Spleen (tissue), 11 donors: ENCODE measurements at regions not wholly inside any gene's neighbourhood (a gene's known extent, or its start where the extent isn't known, plus 50 kb on each side); places are given as distances from the start of the nearest gene placed in this dataset.

Experiments
- DNase-seq: peaks from one replicate; pipeline ENCODE4 v3.0.0-alpha.2; 2020
- H3K27ac ChIP-seq, 8 donors: fragments of 200-600 bp; sonication (generic) in 7 of 8; 1 replicate in 4 of 8; 2 replicates in 4 of 8; pipeline versions ENCODE4 v1.5.0 to v1.8.0; 2016 to 2021; ENCODE audit warnings: inconsistent platforms in 4 of 8, mild to moderate bottlenecking in 4 of 8, moderate library complexity in 1 of 8
- H3K27me3 ChIP-seq, 7 donors: fragments of 200-600 bp; sonication (generic) in 6 of 7; replicated peaks in 1 of 7; 1 replicate in 4 of 7; 2 replicates in 3 of 7; pipeline versions ENCODE4 v1.5.0 to v1.8.0; 2016 to 2021; ENCODE audit warnings: inconsistent platforms in 3 of 7, mild to moderate bottlenecking in 1 of 7
- H3K36me3 ChIP-seq, 6 donors: fragments of 200-600 bp; sonication (generic) in 5 of 6; 1 replicate in 4 of 6; 2 replicates in 2 of 6; pipeline versions ENCODE4 v1.5.0 to v1.8.0; 2016 to 2021; ENCODE audit warnings: inconsistent platforms in 2 of 6
- H3K4me1 ChIP-seq, 6 donors: fragments of 200-600 bp; sonication (generic) in 5 of 6; 1 replicate in 3 of 6; 2 replicates in 3 of 6; pipeline versions ENCODE4 v1.5.0 to v1.8.0; 2016 to 2021; ENCODE audit warnings: inconsistent platforms in 3 of 6
- H3K4me3 ChIP-seq, 8 donors: fragments of 200-600 bp; sonication (generic) in 7 of 8; 1 replicate in 4 of 8; 2 replicates in 4 of 8; pipeline versions ENCODE4 v1.5.0 to v1.8.0; 2016 to 2021; ENCODE audit warnings: inconsistent platforms in 4 of 8, mild to moderate bottlenecking in 4 of 8, moderate library complexity in 2 of 8
- H3K9me3 ChIP-seq, 8 donors: fragments of 200-600 bp; sonication (generic) in 7 of 8; 1 replicate in 4 of 8; 2 replicates in 4 of 8; pipeline versions ENCODE4 v1.5.0 to v1.8.0; 2016 to 2021; ENCODE audit warnings: inconsistent platforms in 4 of 8
- POLR2A ChIP-seq, 3 donors: fragments of 450-650 bp; IDR thresholded peaks; one replicate each; pipeline ENCODE4 v1.5.1; 2017; ENCODE audit warnings: antibody characterized with exemption in 3 of 3, mild to moderate bottlenecking in 1 of 3
- POLR2AphosphoS5 ChIP-seq, 3 donors: sonication (generic); formaldehyde crosslinking; IDR thresholded peaks; one replicate each; pipeline ENCODE4 v1.5.1; 2017; ENCODE audit warnings: antibody characterized with exemption in 3 of 3
- WGBS, 5 donors: extraction: QIAGEN DNeasy Blood & Tissue Kit in 3 of 5; methylation state at CpG; one replicate each; pipeline versions ENCODE4 v1.1.5 to v1.1.7; 2013 to 2018; 5-methylcytosine and 5-hydroxymethylcytosine counted together
- intact Hi-C: fragments of 100-400 bp; cut with DNase I; formaldehyde crosslinking; loops from one replicate; pipeline ENCODE4 v1.15.0; 2023; ENCODE audit warnings: low total_unique reads
- TF ChIP-seq, protein P1 (sequence below), 11 experiments: fragments of 200-600 bp in 7 of 11; fragments of 450-650 bp in 4 of 11; sonication (generic) in 4 of 11; IDR thresholded peaks in 8 of 11; conservative IDR thresholded peaks in 3 of 11; 1 replicate in 7 of 11; 2 replicates in 4 of 11; pipeline versions ENCODE4 v1.4.0 to v1.8.0; 2016 to 2021; ENCODE audit warnings: antibody characterized with exemption in 11 of 11, inconsistent platforms in 4 of 11, mild to moderate bottlenecking in 1 of 11
- donor health status: healthy with polysubstance abuse.
- donor health status: DM: no; HTN: no; CAD: no; lungs with moderate emphysema.
- donor health status: DM: no; HTN: no; CAD: no.
- donor health status: Bipolar disorder and iron deficiency.
- donor health status: healthy.
- donor health status: DM: no; HTN: no; CAD: no.
- donor health status: DM: yes; HTN: yes; CAD: no.

- no peak for TF ChIP-seq POLR2A (IDR thresholded peaks at IDR 0.05)
- TF ChIP-seq POLR2AphosphoS5 (IDR thresholded peaks at IDR 0.05) = no peak
- TF ChIP-seq, protein P1, sequence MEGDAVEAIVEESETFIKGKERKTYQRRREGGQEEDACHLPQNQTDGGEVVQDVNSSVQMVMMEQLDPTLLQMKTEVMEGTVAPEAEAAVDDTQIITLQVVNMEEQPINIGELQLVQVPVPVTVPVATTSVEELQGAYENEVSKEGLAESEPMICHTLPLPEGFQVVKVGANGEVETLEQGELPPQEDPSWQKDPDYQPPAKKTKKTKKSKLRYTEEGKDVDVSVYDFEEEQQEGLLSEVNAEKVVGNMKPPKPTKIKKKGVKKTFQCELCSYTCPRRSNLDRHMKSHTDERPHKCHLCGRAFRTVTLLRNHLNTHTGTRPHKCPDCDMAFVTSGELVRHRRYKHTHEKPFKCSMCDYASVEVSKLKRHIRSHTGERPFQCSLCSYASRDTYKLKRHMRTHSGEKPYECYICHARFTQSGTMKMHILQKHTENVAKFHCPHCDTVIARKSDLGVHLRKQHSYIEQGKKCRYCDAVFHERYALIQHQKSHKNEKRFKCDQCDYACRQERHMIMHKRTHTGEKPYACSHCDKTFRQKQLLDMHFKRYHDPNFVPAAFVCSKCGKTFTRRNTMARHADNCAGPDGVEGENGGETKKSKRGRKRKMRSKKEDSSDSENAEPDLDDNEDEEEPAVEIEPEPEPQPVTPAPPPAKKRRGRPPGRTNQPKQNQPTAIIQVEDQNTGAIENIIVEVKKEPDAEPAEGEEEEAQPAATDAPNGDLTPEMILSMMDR (IDR thresholded peaks at IDR 0.05 in 8 of 11, conservative IDR thresholded peaks at IDR 0.05 in 3 of 11) = no peak
- intact Hi-C loops = no loop called here
Observed at GRCh38 chr2:162967147-162967546, 128.6 kb upstream of the KCNH7 start.

GRCh38 chr2:162965191-162965590 is 126.6 kb upstream of the KCNH7 start:
- 72 to 81% (median 78%) methylated on average over 5 of the region's 5 CpGs for WGBS, 5 donors
- Histone ChIP-seq H3K4me3 (no peak overlapping the region), H3K36me3 (no peaks in the 10 kb centered on the region), H3K27ac (no peak overlapping the region), H3K4me1 (no peaks in the 10 kb centered on the region), H3K9me3 (peaks cover 0 to 17% (median 3%) of the 10 kb centered on the region in 8 donors), H3K27me3 (no peaks in the 10 kb centered on the region)
- no peak for DNase-seq
- TF ChIP-seq, protein P1 (IDR thresholded peaks at IDR 0.05 in 8 of 11, conservative IDR thresholded peaks at IDR 0.05 in 3 of 11) = no peak
- TF ChIP-seq POLR2AphosphoS5 (IDR thresholded peaks at IDR 0.05) (no peak), POLR2A (IDR thresholded peaks at IDR 0.05) (no peak)
- intact Hi-C loops = no loop called here

More at GRCh38 chr2:162967147-162967546, 128.6 kb upstream of the KCNH7 start:
- Histone ChIP-seq H3K4me3 (no peak overlapping the region), H3K9me3 (peaks cover 0 to 4% (median 0%) of the 10 kb centered on the region in 8 donors), H3K36me3 (no peaks in the 10 kb centered on the region), H3K4me1 (no peaks in the 10 kb centered on the region), H3K27ac (no peak overlapping the region), H3K27me3 (no peaks in the 10 kb centered on the region)
- DNase-seq = no peak
- WGBS, 5 donors = 37 to 58% (median 44%) methylated on average over 3 of the region's 3 CpGs

GRCh38 chr2:162964513-162964912 is 125.9 kb upstream of the KCNH7 start:
- no peaks in the 10 kb centered on the region for H3K36me3 ChIP-seq
- intact Hi-C loops = no loop called here
- no peak overlapping the region for H3K4me3 ChIP-seq
- H3K9me3 ChIP-seq = peaks cover 0 to 22% (median 4%) of the 10 kb centered on the region in 8 donors
- H3K27me3 ChIP-seq = no peaks in the 10 kb centered on the region
- 75 to 88% (median 79%) methylated on average over 3 of the region's 3 CpGs for WGBS, 5 donors
- no peak for DNase-seq
- TF ChIP-seq POLR2A (IDR thresholded peaks at IDR 0.05) = no peak
- TF ChIP-seq, protein P1 (IDR thresholded peaks at IDR 0.05 in 8 of 11, conservative IDR thresholded peaks at IDR 0.05 in 3 of 11) = no peak
- TF ChIP-seq POLR2AphosphoS5 (IDR thresholded peaks at IDR 0.05) = no peak
- no peaks in the 10 kb centered on the region for H3K4me1 ChIP-seq
- no peak overlapping the region for H3K27ac ChIP-seq

GRCh38 chr2:162963156-162963555 is 124.6 kb upstream of the KCNH7 start:
- Histone ChIP-seq H3K27me3 (no peaks in the 10 kb centered on the region), H3K4me1 (no peaks in the 10 kb centered on the region)

More at GRCh38 chr2:162963156-162963555, 124.6 kb upstream of the KCNH7 start:
- intact Hi-C loops = no loop called here
- H3K27ac ChIP-seq = no peak overlapping the region
- peaks cover 0 to 26% (median 6%) of the 10 kb centered on the region in 8 donors for H3K9me3 ChIP-seq
- DNase-seq = no peak
- H3K36me3 ChIP-seq = no peaks in the 10 kb centered on the region
- TF ChIP-seq POLR2AphosphoS5 (IDR thresholded peaks at IDR 0.05) (no peak), POLR2A (IDR thresholded peaks at IDR 0.05) (no peak)
- TF ChIP-seq, protein P1 (IDR thresholded peaks at IDR 0.05 in 8 of 11, conservative IDR thresholded peaks at IDR 0.05 in 3 of 11) = no peak
- no peak overlapping the region for H3K4me3 ChIP-seq
